HEK293 (cell line): ENCODE measurements at regions not wholly inside any gene's neighbourhood (a gene's known extent, or its start where the extent isn't known, plus 50 kb on each side); places are given as distances from the start of the nearest gene placed in this dataset.
"Not testable (repeated sequence)": the region's sequence is repeated elsewhere in the genome, so short reads cannot be mapped to it uniquely, and the experiment has no call there.

Source experiments
- PATZ1 ChIP-seq: fragments of 450-650 bp; formaldehyde crosslinking; IDR thresholded peaks from 2 replicates; pipeline ENCODE4 v1.5.1; 2016; ENCODE audit warnings: missing biosample characterization, missing genetic modification characterization
- PBX3 ChIP-seq: sonication (generic); formaldehyde crosslinking; IDR thresholded peaks from 2 replicates; pipeline ENCODE4 v1.8.1; 2022; ENCODE audit warnings: mild to moderate bottlenecking, moderate library complexity, missing genetic modification reagents
- RBAK ChIP-seq: fragments of 450-650 bp; formaldehyde crosslinking; IDR thresholded peaks from 2 replicates; pipeline ENCODE4 v1.5.1; 2016; ENCODE audit warnings: missing biosample characterization, missing genetic modification characterization
- ZBTB11 ChIP-seq: fragments of 450-650 bp; formaldehyde crosslinking; conservative IDR thresholded peaks from 2 replicates; pipeline ENCODE4 v1.5.1; 2016; ENCODE audit warnings: low read depth, missing biosample characterization, missing genetic modification characterization
- ZNF114 ChIP-seq: fragments of 450-650 bp; formaldehyde crosslinking; IDR thresholded peaks from 2 replicates; pipeline ENCODE4 v1.5.0; 2017; ENCODE audit warnings: missing biosample characterization, missing genetic modification characterization
- ZNF184 ChIP-seq: fragments of 450-650 bp; IDR thresholded peaks from 2 replicates; pipeline ENCODE4 v1.5.1; 2018; ENCODE audit warnings: missing biosample characterization, mild to moderate bottlenecking, missing genetic modification characterization
- ZNF292 ChIP-seq: fragments of 450-650 bp; formaldehyde crosslinking; IDR thresholded peaks from 2 replicates; pipeline ENCODE4 v1.5.1; 2016; ENCODE audit warnings: low read depth, missing biosample characterization, missing genetic modification characterization, borderline replicate concordance
- ZNF639 ChIP-seq: fragments of 450-650 bp; formaldehyde crosslinking; IDR thresholded peaks from 2 replicates; pipeline ENCODE4 v1.5.1; 2016; ENCODE audit warnings: missing biosample characterization, missing genetic modification characterization
- ZNF658 ChIP-seq: fragments of 450-650 bp; formaldehyde crosslinking; IDR thresholded peaks from 2 replicates; pipeline ENCODE4; 2016; ENCODE audit warnings: missing biosample characterization, missing genetic modification characterization
- ZNF76 ChIP-seq: fragments of 450-650 bp; formaldehyde crosslinking; IDR thresholded peaks from 2 replicates; pipeline ENCODE4; 2016; ENCODE audit warnings: low read depth, missing biosample characterization, missing genetic modification characterization, borderline replicate concordance
- ZNF776 ChIP-seq: fragments of 450-650 bp; formaldehyde crosslinking; IDR thresholded peaks from 2 replicates; pipeline ENCODE4 v1.5.0; 2017; ENCODE audit warnings: missing biosample characterization, missing genetic modification characterization, borderline replicate concordance
- TF ChIP-seq, protein P1 (sequence below): fragments of 450-650 bp; formaldehyde crosslinking; IDR thresholded peaks from 2 replicates; pipeline ENCODE4 v1.5.1; 2016; ENCODE audit warnings: missing biosample characterization, missing genetic modification characterization
- TF ChIP-seq, protein P2 (sequence below): fragments of 450-650 bp; formaldehyde crosslinking; IDR thresholded peaks from 2 replicates; pipeline ENCODE4 v1.5.1; 2016; ENCODE audit warnings: missing biosample characterization, missing genetic modification characterization

- TF ChIP-seq, protein P1, sequence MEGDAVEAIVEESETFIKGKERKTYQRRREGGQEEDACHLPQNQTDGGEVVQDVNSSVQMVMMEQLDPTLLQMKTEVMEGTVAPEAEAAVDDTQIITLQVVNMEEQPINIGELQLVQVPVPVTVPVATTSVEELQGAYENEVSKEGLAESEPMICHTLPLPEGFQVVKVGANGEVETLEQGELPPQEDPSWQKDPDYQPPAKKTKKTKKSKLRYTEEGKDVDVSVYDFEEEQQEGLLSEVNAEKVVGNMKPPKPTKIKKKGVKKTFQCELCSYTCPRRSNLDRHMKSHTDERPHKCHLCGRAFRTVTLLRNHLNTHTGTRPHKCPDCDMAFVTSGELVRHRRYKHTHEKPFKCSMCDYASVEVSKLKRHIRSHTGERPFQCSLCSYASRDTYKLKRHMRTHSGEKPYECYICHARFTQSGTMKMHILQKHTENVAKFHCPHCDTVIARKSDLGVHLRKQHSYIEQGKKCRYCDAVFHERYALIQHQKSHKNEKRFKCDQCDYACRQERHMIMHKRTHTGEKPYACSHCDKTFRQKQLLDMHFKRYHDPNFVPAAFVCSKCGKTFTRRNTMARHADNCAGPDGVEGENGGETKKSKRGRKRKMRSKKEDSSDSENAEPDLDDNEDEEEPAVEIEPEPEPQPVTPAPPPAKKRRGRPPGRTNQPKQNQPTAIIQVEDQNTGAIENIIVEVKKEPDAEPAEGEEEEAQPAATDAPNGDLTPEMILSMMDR (tag by site-specific recombination) = not testable (repeated sequence)
- TF ChIP-seq ZNF658; PBX3; ZNF184 (tag by site-specific recombination); ZNF639 (tag by site-specific recombination); ZNF776; ZNF114 (tag by site-specific recombination); ZNF76 (tag by site-specific recombination); ZNF292; PATZ1; ZBTB11 (tag by site-specific recombination); RBAK (tag by site-specific recombination): not testable (repeated sequence)
- TF ChIP-seq, protein P2, sequence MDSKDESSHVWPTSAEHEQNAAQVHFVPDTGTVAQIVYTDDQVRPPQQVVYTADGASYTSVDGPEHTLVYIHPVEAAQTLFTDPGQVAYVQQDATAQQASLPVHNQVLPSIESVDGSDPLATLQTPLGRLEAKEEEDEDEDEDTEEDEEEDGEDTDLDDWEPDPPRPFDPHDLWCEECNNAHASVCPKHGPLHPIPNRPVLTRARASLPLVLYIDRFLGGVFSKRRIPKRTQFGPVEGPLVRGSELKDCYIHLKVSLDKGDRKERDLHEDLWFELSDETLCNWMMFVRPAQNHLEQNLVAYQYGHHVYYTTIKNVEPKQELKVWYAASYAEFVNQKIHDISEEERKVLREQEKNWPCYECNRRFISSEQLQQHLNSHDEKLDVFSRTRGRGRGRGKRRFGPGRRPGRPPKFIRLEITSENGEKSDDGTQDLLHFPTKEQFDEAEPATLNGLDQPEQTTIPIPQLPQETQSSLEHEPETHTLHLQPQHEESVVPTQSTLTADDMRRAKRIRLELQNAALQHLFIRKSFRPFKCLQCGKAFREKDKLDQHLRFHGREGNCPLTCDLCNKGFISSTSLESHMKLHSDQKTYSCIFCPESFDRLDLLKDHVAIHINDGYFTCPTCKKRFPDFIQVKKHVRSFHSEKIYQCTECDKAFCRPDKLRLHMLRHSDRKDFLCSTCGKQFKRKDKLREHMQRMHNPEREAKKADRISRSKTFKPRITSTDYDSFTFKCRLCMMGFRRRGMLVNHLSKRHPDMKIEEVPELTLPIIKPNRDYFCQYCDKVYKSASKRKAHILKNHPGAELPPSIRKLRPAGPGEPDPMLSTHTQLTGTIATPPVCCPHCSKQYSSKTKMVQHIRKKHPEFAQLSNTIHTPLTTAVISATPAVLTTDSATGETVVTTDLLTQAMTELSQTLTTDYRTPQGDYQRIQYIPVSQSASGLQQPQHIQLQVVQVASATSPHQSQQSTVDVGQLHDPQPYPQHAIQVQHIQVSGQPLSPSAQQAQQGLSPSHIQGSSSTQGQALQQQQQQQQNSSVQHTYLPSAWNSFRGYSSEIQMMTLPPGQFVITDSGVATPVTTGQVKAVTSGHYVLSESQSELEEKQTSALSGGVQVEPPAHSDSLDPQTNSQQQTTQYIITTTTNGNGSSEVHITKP = not testable (repeated sequence)
Observed at GRCh38 chr7:97234494-97234893, 117.0 kb downstream of the SDHAF3 start.
